PC-3 (cell line): ENCODE measurements at regions not wholly inside any gene's neighbourhood (a gene's known extent, or its start where the extent isn't known, plus 50 kb on each side); places are given as distances from the start of the nearest gene placed in this dataset.

ENCODE experiments used
- CTCF ChIP-seq: fragments of 300-600 bp; sonication (generic); conservative IDR thresholded peaks from 2 replicates; pipeline ENCODE4 v1.5.1; 2017; ENCODE audit warnings: antibody characterized with exemption, low read depth, mild to moderate bottlenecking, low read length
- EZH2 ChIP-seq: fragments of 300-600 bp; sonication (generic); IDR thresholded peaks from one replicate; pipeline ENCODE4 v1.6.1; 2017; ENCODE audit warnings: antibody characterized with exemption, mild to moderate bottlenecking, low read length; ENCODE audit not compliant: unreplicated experiment
- EZH2phosphoT487 ChIP-seq: fragments of 300-600 bp; sonication (generic); IDR thresholded peaks from 2 replicates; pipeline ENCODE4 v1.6.1; 2018; ENCODE audit warnings: mild to moderate bottlenecking, antibody characterized with exemption, low read length, borderline replicate concordance

GRCh38 chr18:70415823-70416488 is 127.1 kb downstream of the SOCS6 start:
- TF ChIP-seq CTCF = no peak
- no peak for TF ChIP-seq EZH2phosphoT487
- TF ChIP-seq EZH2 = no peak
